Mesodermal cell (in vitro differentiated cells): ENCODE measurements at regions not wholly inside any gene's neighbourhood (a gene's known extent, or its start where the extent isn't known, plus 50 kb on each side); places are given as distances from the start of the nearest gene placed in this dataset.
"Not testable (repeated sequence)": the region's sequence is repeated elsewhere in the genome, so short reads cannot be mapped to it uniquely, and the experiment has no call there.

Source experiments
- H3K27ac ChIP-seq: 2 replicates; pipeline ENCODE4 v1.7.0; 2013; ENCODE audit warnings: mild to moderate bottlenecking, low read depth, low read length, moderate library complexity; ENCODE audit not compliant: severe bottlenecking
- H3K36me3 ChIP-seq: 2 replicates; pipeline ENCODE4 v1.7.1; 2013; ENCODE audit warnings: mild to moderate bottlenecking, low read length, moderate library complexity; ENCODE audit not compliant: control insufficient read depth, insufficient read depth
- H3K4me1 ChIP-seq: one replicate; pipeline ENCODE4 v1.7.1; 2013; ENCODE audit warnings: mild to moderate bottlenecking, low read length; ENCODE audit not compliant: insufficient read depth, control insufficient read depth, poor library complexity, severe bottlenecking
- H3K4me3 ChIP-seq: 2 replicates; pipeline ENCODE4 v1.7.0; 2013; ENCODE audit warnings: low read length, control low read depth, mild to moderate bottlenecking; ENCODE audit not compliant: insufficient read depth, poor library complexity, severe bottlenecking; ENCODE audit errors: extremely low read depth
- H3K9me3 ChIP-seq: 2 replicates; pipeline ENCODE4 v1.7.1; 2013; ENCODE audit warnings: mild to moderate bottlenecking, low read length, moderate library complexity; ENCODE audit not compliant: control insufficient read depth
- WGBS, 2 experiments: methylation state at CpG; one replicate each; pipeline ENCODE4 v1.1.5; 2013; ENCODE audit warnings: missing lambda C conversion rate in 2 of 2; ENCODE audit not compliant: insufficient coverage in 2 of 2; 5-methylcytosine and 5-hydroxymethylcytosine counted together

- H3K4me3 ChIP-seq, result no peak overlapping the region
- H3K27ac ChIP-seq, result no peak overlapping the region
- no peaks in the 10 kb centered on the region for H3K9me3 ChIP-seq
- 90 to 94% methylated on average over 1 of the region's 2 CpGs for WGBS, 2 experiments
- H3K4me1 ChIP-seq, result no peaks in the 10 kb centered on the region
- H3K36me3 ChIP-seq, result no peaks in the 10 kb centered on the region
These were observed 134.1 kb upstream of the ELOVL6 start for GRCh38 chr4:110332483-110332882.

DNA sequence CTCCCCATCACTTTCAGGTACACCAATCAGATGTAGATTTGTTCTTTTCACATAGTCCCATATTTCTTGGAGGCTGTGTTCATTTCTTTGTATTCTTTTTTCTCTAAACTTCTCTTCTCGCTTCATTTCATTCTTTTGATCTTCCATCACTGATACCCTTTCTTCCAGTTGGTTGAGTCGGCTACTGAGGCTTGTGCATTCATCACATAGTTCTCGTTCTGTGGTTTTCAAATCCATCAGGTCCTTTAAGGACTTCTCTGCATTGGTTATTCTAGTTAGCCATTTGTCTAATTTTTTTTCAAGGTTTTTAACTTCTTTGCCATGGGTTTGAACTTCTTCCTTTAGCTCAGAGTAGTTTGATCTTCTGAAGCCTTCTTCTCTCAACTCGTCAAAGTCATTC is 128.0 kb upstream of the ELOVL6 start:
- not testable (repeated sequence) for H3K36me3 ChIP-seq
- WGBS, 2 experiments, result 92 to 100% methylated on average over 3 of the region's 4 CpGs

GRCh38 chr4:110310795-110311194 is 112.4 kb upstream of the ELOVL6 start:
- no CpG with 5 or more reads among the region's 1 CpG for WGBS, 2 experiments
- H3K27ac ChIP-seq, result no peak overlapping the region
- no peaks in the 10 kb centered on the region for H3K4me1 ChIP-seq
- no peaks in the 10 kb centered on the region for H3K36me3 ChIP-seq
- no peaks in the 10 kb centered on the region for H3K9me3 ChIP-seq
- H3K4me3 ChIP-seq, result no peak overlapping the region

More for the DNA sequence above, 128.0 kb upstream of the ELOVL6 start:
- H3K4me3 ChIP-seq, H3K4me1 ChIP-seq, H3K9me3 ChIP-seq, H3K27ac ChIP-seq: not testable (repeated sequence)

GRCh38 chr4:110309675-110310074 is 111.3 kb upstream of the ELOVL6 start:
- no peaks in the 10 kb centered on the region for H3K4me1 ChIP-seq
- no peaks in the 10 kb centered on the region for H3K9me3 ChIP-seq
- no peak overlapping the region for H3K27ac ChIP-seq
- H3K4me3 ChIP-seq, result no peak overlapping the region
- H3K36me3 ChIP-seq, result no peaks in the 10 kb centered on the region

GRCh38 chr4:110306303-110306702 is 107.9 kb upstream of the ELOVL6 start:
- no peaks in the 10 kb centered on the region for H3K4me1 ChIP-seq
- H3K36me3 ChIP-seq, result no peaks in the 10 kb centered on the region
- H3K4me3 ChIP-seq, result no peak overlapping the region
- no peaks in the 10 kb centered on the region for H3K9me3 ChIP-seq
- WGBS, 2 experiments, result 88% methylated on average over 1 of the region's 2 CpGs; no CpG with 5 or more reads in 1 of the 2 experiments
- H3K27ac ChIP-seq, result no peak overlapping the region

- no peaks in the 10 kb centered on the region for H3K36me3 ChIP-seq
- H3K4me3 ChIP-seq, result no peak overlapping the region
- no peaks in the 10 kb centered on the region for H3K4me1 ChIP-seq
- H3K27ac ChIP-seq, result no peak overlapping the region
- WGBS, 2 experiments, result no CpG with 5 or more reads among the region's 4 CpGs
- H3K9me3 ChIP-seq, result no peaks in the 10 kb centered on the region
These were observed 107.0 kb upstream of the ELOVL6 start for GRCh38 chr4:110305455-110305854.

DNA sequence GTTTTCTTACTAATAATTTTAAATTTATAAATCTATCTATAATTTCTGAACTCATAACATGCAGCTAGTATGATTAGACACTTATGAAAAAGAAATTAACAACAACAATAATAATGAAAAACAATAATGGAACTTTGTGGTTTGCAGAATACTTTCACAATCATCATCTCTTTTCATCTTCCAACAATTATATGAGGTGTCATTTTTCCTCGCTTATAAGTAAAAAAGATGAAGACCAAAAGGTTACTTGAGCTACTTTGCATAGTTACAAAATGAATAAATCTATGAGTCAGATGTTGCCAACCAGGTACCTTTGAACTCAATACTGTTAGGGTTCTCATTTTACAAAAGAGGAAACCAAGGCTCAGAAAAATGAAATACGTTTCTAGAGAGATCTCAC is 98.5 kb upstream of the ELOVL6 start:
- Histone ChIP-seq H3K4me1 (no peaks in the 10 kb centered on the region), H3K4me3 (no peak overlapping the region), H3K9me3 (peaks cover 3% of the 10 kb centered on the region), H3K36me3 (no peaks in the 10 kb centered on the region), H3K27ac (no peak overlapping the region)
- no CpG with 5 or more reads among the region's 2 CpGs for WGBS, 2 experiments

DNA sequence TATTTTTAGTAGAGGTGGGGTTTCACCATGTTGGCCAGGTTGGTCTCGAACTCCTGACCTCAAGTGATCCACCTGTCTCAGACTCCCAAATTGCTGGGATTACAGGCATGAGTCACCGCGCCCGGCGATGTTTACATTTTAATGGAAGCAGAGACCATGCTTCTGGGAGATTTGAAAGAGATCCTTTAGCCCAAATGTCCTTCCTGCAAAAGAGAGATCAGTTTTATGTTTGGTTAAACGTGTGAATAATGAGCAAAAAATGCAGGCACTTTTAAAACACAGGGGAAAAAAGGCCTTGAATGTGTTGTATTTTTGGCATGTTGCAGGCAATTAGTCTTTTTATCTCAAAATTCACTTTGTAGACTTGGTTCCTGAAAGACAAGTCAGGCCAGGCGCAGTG is 95.8 kb upstream of the ELOVL6 start:
- H3K27ac ChIP-seq, result no peak overlapping the region

GRCh38 chr4:110292994-110293744 is 94.8 kb upstream of the ELOVL6 start:
- H3K4me3 ChIP-seq, result no peak overlapping the region
- no peaks in the 10 kb centered on the region for H3K36me3 ChIP-seq
- no peak overlapping the region for H3K27ac ChIP-seq
- peaks cover 11% of the 10 kb centered on the region for H3K4me1 ChIP-seq
- H3K9me3 ChIP-seq, result peaks cover 3% of the 10 kb centered on the region
- 91 to 97% methylated on average over 22 to 23 of the region's 23 CpGs for WGBS, 2 experiments

More for the DNA sequence above, 95.8 kb upstream of the ELOVL6 start:
- 69 to 86% methylated on average over 6 of the region's 7 CpGs for WGBS, 2 experiments
- Histone ChIP-seq H3K9me3 (peaks cover 3% of the 10 kb centered on the region), H3K4me3 (no peak overlapping the region), H3K36me3 (no peaks in the 10 kb centered on the region), H3K4me1 (peaks cover 10% of the 10 kb centered on the region)

DNA sequence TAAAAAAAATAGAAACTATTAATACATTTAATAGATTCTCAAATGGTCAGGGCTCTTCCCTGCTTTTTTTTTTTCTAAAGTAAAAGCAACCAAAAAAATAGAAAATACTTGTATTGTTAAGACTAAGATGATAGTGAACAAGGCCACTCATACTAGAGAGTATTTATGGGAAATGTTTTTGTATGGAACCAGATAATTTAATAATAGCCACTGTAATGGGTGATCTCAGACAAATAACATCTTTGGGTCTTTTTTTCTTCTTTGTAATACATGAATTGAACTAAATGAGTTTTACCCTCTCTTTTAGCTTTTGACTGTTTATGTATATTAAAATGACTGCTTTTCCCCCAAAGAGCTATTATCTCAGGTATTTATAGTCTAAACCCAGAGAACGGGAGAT is 92.1 kb upstream of the ELOVL6 start:
- H3K36me3 ChIP-seq, result no peaks in the 10 kb centered on the region
- H3K27ac ChIP-seq, result no peak overlapping the region
- no peak overlapping the region for H3K4me3 ChIP-seq
- WGBS, 2 experiments, result no CpG with 5 or more reads among the region's 1 CpG
- H3K4me1 ChIP-seq, result peaks cover 11% of the 10 kb centered on the region
- peaks cover 3% of the 10 kb centered on the region for H3K9me3 ChIP-seq

GRCh38 chr4:110289601-110290100 is 91.2 kb upstream of the ELOVL6 start:
- H3K4me3 ChIP-seq, result no peak overlapping the region
- H3K36me3 ChIP-seq, result no peaks in the 10 kb centered on the region
- 76 to 91% methylated on average over 1 to 2 of the region's 2 CpGs for WGBS, 2 experiments
- H3K4me1 ChIP-seq, result peaks cover 11% of the 10 kb centered on the region
- H3K9me3 ChIP-seq, result peaks cover 3% of the 10 kb centered on the region
- H3K27ac ChIP-seq, result peak overlapping the region; percentile 52
